ENCODE measurements at regions not wholly inside any gene's neighbourhood (a gene's known extent, or its start where the extent isn't known, plus 50 kb on each side); places are given as distances from the start of the nearest gene placed in this dataset.

GRCh38 chr10:10779511-10779910 is 238.2 kb upstream of the CELF2 start:
- TF ChIP-seq EZH2 (IDR thresholded peaks at IDR 0.05; ENCODE audit: low read length) (no peak), CTCF (optimal IDR thresholded peaks at IDR 0.05 in 1 of 3, IDR thresholded peaks at IDR 0.05 in 1 of 3, conservative IDR thresholded peaks at IDR 0.05 in 1 of 3; ENCODE audit: extremely low read depth in 1 of 3, insufficient read depth in 2 of 3, low read length in 3 of 3) (no peak)
